ENCODE measurements at regions not wholly inside any gene's neighbourhood (a gene's known extent, or its start where the extent isn't known, plus 50 kb on each side); places are given as distances from the start of the nearest gene placed in this dataset.

GRCh38 chr18:42409005-42409404 is 454.0 kb downstream of the PIK3C3 start:
- TF ChIP-seq, protein P1, sequence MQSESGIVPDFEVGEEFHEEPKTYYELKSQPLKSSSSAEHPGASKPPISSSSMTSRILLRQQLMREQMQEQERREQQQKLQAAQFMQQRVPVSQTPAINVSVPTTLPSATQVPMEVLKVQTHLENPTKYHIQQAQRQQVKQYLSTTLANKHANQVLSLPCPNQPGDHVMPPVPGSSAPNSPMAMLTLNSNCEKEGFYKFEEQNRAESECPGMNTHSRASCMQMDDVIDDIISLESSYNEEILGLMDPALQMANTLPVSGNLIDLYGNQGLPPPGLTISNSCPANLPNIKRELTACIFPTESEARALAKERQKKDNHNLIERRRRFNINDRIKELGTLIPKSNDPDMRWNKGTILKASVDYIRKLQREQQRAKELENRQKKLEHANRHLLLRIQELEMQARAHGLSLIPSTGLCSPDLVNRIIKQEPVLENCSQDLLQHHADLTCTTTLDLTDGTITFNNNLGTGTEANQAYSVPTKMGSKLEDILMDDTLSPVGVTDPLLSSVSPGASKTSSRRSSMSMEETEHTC (IDR thresholded peaks at IDR 0.05), result no peak
- no peak for TF ChIP-seq HDAC6 (IDR thresholded peaks at IDR 0.05; ENCODE audit: low read depth, low read length)
- TF ChIP-seq STAT5B (CRISPR knock-in tag; IDR thresholded peaks at IDR 0.05), result no peak
- TF ChIP-seq FOS (IDR thresholded peaks at IDR 0.05; ENCODE audit: extremely low read depth, insufficient read length), result no peak
- TF ChIP-seq MAX (CRISPR knock-in tag; IDR thresholded peaks at IDR 0.05), result no peak
- no peak for TF ChIP-seq TCF7L2 (IDR thresholded peaks at IDR 0.05; ENCODE audit: low read depth, low read length)
- no peak for TF ChIP-seq ZNF445 (CRISPR knock-in tag; IDR thresholded peaks at IDR 0.05; ENCODE audit: low read depth)
- TF ChIP-seq POLR2A (conservative IDR thresholded peaks at IDR 0.05), result no peak
- no peak for TF ChIP-seq CHD4 (IDR thresholded peaks at IDR 0.05; ENCODE audit: insufficient read depth, insufficient replicate concordance, low read depth, low read length, poor library complexity, severe bottlenecking)
- no peak for TF ChIP-seq SIX5 (IDR thresholded peaks at IDR 0.05; ENCODE audit: borderline replicate concordance in 1 of 2, insufficient read depth in 1 of 2, low read depth in 1 of 2, low read length in 2 of 2)
- TF ChIP-seq ZNF316 (IDR thresholded peaks at IDR 0.05), result no peak
- TF ChIP-seq HINFP (tag; conservative IDR thresholded peaks at IDR 0.05; ENCODE audit: low read depth), result no peak
- TF ChIP-seq GMEB1 (CRISPR knock-in tag; IDR thresholded peaks at IDR 0.05), result no peak
- no peak for TF ChIP-seq TBL1XR1 (IDR thresholded peaks at IDR 0.05; ENCODE audit: low read length in 2 of 2)
